Chondrocyte (in vitro differentiated cells): ENCODE measurements at regions not wholly inside any gene's neighbourhood (a gene's known extent, or its start where the extent isn't known, plus 50 kb on each side); places are given as distances from the start of the nearest gene placed in this dataset.
"Not testable (repeated sequence)": the region's sequence is repeated elsewhere in the genome, so short reads cannot be mapped to it uniquely, and the experiment has no call there.

Source experiments
- DNase-seq: peaks from one replicate; pipeline ENCODE4 v3.0.0; 2021; ENCODE audit warnings: mixed read lengths, low spot score
- H3K27ac Mint-ChIP-seq: one replicate; pipeline ENCODE4 v1.8.0; 2021; ENCODE audit warnings: mild to moderate bottlenecking, moderate library complexity, mixed read lengths; ENCODE audit not compliant: unreplicated experiment
- H3K27me3 Mint-ChIP-seq: 2 replicates; pipeline ENCODE4 v1.8.0; 2021; ENCODE audit warnings: low read depth, mixed read lengths
- H3K36me3 Mint-ChIP-seq: 2 replicates; pipeline ENCODE4 v1.8.0; 2021; ENCODE audit warnings: low read depth, mixed read lengths
- H3K4me1 Mint-ChIP-seq: 2 replicates; pipeline ENCODE4 v1.8.0; 2021; ENCODE audit warnings: low read depth, mild to moderate bottlenecking, mixed read lengths
- H3K4me3 Mint-ChIP-seq: one replicate; pipeline ENCODE4 v1.8.0; 2021; ENCODE audit warnings: mild to moderate bottlenecking, moderate library complexity, mixed read lengths; ENCODE audit not compliant: unreplicated experiment
- H3K9me3 Mint-ChIP-seq: 2 replicates; pipeline ENCODE4 v1.8.0; 2021; ENCODE audit warnings: low read depth, mixed read lengths
- TF ChIP-seq, protein P1 (sequence below): fragments of 200-600 bp; sonication (generic); IDR thresholded peaks from 2 replicates; pipeline ENCODE4 v1.5.0; 2021; ENCODE audit warnings: antibody characterized with exemption, mild to moderate bottlenecking, moderate library complexity

DNA sequence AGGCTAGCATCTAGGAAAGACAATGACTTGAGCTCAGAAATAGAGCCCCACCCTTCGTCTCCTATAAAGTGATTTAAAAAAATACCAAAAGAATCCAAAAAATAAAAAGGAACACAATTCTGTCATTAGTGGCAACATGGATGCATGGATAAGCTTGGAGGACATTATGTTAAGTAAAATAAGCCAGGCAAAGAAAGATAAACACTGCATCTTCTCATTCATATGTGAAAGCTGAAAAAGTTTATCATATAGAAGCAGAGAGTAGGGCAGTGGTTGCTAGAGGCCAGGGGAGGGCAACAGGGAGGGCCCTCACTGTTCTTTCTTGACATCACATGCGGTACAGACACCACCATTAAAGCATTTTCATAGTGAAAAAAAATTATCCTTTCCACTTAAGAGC, 220.9 kb upstream of the TRPC7 start:
- Mint-ChIP-seq H3K27me3 (peaks cover 13% of the 10 kb centered on the region), H3K4me1 (no peaks in the 10 kb centered on the region), H3K36me3 (no peaks in the 10 kb centered on the region), H3K27ac (no peak overlapping the region), H3K9me3 (peaks cover 4% of the 10 kb centered on the region), H3K4me3 (no peak overlapping the region)
- TF ChIP-seq, protein P1, sequence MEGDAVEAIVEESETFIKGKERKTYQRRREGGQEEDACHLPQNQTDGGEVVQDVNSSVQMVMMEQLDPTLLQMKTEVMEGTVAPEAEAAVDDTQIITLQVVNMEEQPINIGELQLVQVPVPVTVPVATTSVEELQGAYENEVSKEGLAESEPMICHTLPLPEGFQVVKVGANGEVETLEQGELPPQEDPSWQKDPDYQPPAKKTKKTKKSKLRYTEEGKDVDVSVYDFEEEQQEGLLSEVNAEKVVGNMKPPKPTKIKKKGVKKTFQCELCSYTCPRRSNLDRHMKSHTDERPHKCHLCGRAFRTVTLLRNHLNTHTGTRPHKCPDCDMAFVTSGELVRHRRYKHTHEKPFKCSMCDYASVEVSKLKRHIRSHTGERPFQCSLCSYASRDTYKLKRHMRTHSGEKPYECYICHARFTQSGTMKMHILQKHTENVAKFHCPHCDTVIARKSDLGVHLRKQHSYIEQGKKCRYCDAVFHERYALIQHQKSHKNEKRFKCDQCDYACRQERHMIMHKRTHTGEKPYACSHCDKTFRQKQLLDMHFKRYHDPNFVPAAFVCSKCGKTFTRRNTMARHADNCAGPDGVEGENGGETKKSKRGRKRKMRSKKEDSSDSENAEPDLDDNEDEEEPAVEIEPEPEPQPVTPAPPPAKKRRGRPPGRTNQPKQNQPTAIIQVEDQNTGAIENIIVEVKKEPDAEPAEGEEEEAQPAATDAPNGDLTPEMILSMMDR: no peak
- DNase-seq: no peak

DNA sequence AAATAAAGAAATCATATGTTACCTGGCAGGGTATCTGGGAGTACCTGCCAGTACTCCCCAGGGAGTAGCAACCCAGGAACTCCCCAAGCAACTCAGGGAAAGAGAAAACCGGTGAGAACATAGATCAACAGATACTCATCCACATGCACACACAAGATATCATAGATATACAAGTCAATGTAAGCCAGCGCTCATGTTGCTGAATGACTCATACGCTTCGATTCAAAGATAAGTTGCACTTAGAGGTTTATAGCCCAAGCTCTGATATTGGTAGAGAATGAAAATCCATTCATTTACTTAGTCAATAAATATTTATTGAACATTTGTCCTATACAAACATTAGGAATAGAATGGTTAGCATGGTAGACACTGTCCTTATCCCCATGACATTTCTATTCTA, 219.1 kb upstream of the TRPC7 start:
- H3K4me1 Mint-ChIP-seq: no peaks in the 10 kb centered on the region
- no peaks in the 10 kb centered on the region for H3K36me3 Mint-ChIP-seq
- DNase-seq: no peak
- peaks cover 13% of the 10 kb centered on the region for H3K27me3 Mint-ChIP-seq
- no peak overlapping the region for H3K4me3 Mint-ChIP-seq
- no peak overlapping the region for H3K27ac Mint-ChIP-seq
- H3K9me3 Mint-ChIP-seq: no peaks in the 10 kb centered on the region
- TF ChIP-seq, protein P1: no peak

DNA sequence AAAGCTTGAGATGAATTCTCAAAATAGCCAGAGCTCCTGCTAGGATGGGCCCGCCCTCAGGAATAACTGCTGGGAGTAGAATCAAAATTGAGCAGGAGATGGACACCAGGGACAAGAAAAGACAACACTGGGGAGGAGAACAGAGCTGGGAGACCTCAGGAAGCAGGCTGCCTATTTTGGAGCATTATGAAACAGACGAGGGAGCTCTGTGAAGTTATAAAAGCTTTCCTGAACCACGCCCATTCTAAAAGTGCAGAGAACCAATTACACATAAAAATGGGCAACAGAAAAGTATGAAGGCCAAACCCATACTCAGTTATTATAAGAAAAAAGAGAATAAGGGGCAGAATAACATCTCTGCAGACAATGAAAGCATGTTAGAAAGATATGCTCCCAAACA, 213.9 kb upstream of the TRPC7 start:
- DNase-seq: no peak
- Mint-ChIP-seq H3K4me1 (no peaks in the 10 kb centered on the region), H3K9me3 (no peaks in the 10 kb centered on the region), H3K4me3 (no peak overlapping the region), H3K27me3 (peaks cover 13% of the 10 kb centered on the region), H3K27ac (no peak overlapping the region), H3K36me3 (no peaks in the 10 kb centered on the region)
- TF ChIP-seq, protein P1: no peak

DNA sequence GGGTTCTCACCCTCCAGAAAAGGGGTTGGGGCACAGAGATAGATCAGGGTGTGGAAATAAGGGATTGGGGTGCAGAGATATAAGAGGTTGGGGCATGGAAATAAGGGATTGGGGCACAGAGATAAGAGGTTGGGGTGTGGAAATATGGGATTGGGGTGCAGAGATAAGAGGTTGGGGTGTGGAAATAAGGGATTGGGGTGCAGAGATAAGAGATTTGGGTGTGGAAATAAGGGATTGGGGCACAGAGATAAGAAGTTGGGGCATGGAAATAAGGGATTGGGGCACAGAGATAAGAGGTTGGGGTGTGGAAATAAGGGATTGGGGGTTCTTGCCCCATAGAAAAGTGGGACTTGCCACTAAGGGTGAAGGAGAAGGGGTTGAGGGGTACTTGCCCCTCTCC, 204.5 kb upstream of the TRPC7 start:
- H3K27ac Mint-ChIP-seq, H3K4me3 Mint-ChIP-seq, H3K9me3 Mint-ChIP-seq, H3K4me1 Mint-ChIP-seq, H3K27me3 Mint-ChIP-seq, H3K36me3 Mint-ChIP-seq, DNase-seq: not testable (repeated sequence)

GRCh38 chr5:136565457-136565856, 200.1 kb upstream of the TRPC7 start:
- not testable (repeated sequence) for DNase-seq, H3K4me1 Mint-ChIP-seq, H3K4me3 Mint-ChIP-seq, H3K27ac Mint-ChIP-seq, H3K27me3 Mint-ChIP-seq, H3K36me3 Mint-ChIP-seq, H3K9me3 Mint-ChIP-seq

DNA sequence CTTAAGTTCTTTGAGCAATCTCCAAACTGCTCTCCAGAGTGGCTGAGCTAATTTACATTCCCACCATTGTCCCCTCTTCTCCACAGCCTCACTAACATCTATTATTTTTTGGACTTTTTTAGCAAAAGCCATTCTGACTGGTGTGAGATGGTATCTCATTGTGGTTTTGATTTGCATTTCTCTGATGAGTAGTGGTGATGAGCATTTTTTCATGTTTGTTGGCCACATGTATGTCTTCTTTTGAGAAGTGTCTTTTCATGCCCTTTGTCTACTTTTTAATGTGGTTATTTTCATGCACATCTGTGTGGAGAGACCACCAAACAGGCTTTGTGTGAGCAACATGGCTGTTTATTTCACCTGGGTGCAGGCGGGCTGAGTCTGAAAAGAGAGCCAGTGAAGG, 199.7 kb upstream of the TRPC7 start:
- H3K27me3 Mint-ChIP-seq, H3K36me3 Mint-ChIP-seq, DNase-seq, H3K4me3 Mint-ChIP-seq, H3K27ac Mint-ChIP-seq, H3K4me1 Mint-ChIP-seq, H3K9me3 Mint-ChIP-seq: not testable (repeated sequence)

DNA sequence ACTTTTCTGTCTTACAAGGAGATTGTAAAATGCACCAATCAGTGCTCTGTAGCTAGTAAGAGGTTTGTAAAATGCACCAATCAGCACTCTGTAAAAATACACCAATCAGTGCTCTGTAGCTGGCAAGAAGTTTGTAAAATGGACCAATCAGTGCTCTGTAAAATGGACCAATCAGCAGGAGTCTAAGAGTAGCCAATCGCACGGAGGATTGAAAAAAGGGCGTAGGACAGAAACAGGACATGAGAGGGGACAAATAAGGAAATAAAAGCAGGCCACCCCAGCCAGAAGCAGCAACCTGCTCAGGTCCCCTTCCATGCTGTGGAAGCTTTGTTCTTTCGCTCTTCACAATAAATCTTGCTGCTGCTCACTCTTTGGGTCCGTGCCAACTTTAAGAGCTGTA, 199.1 kb upstream of the TRPC7 start:
- not testable (repeated sequence) for H3K27ac Mint-ChIP-seq, H3K4me3 Mint-ChIP-seq, DNase-seq, H3K4me1 Mint-ChIP-seq, H3K36me3 Mint-ChIP-seq, H3K27me3 Mint-ChIP-seq, H3K9me3 Mint-ChIP-seq
